ENCODE measurements at regions not wholly inside any gene's neighbourhood (a gene's known extent, or its start where the extent isn't known, plus 50 kb on each side); places are given as distances from the start of the nearest gene placed in this dataset.
A peak's percentile ranks its signal among the peaks of the same experiment; 100 is the strongest.

GRCh38 chr5:167608390-167609272, 682.8 kb upstream of the WWC1 start:
- no peak for TF ChIP-seq CTCF (IDR thresholded peaks at IDR 0.05; ENCODE audit: low read depth, low read length)
- Histone ChIP-seq H3K27ac (no peak overlapping the region), H3K36me3 (no peaks in the 10 kb centered on the region), H3K4me3 (no peak overlapping the region), H3K9me3 (ENCODE audit: low read depth) (no peaks in the 10 kb centered on the region), H3K27me3 (no peaks in the 10 kb centered on the region), H3K4me1 (ENCODE audit: low read depth) (no peaks in the 10 kb centered on the region)
- no peak for DNase-seq (ENCODE audit: low read depth in 1 of 2, low spot score in 1 of 2)

GRCh38 chr5:167614294-167615021, 677.0 kb upstream of the WWC1 start:
- Histone ChIP-seq H3K27me3 (no peaks in the 10 kb centered on the region), H3K9me3 (ENCODE audit: low read depth) (no peaks in the 10 kb centered on the region), H3K36me3 (no peaks in the 10 kb centered on the region), H3K4me1 (ENCODE audit: low read depth) (peaks cover 12% of the 10 kb centered on the region), H3K4me3 (no peak overlapping the region), H3K27ac (peak overlapping the region; percentile 49)
- DNase-seq (ENCODE audit: low read depth in 1 of 2, low spot score in 1 of 2) = peak; percentile 5 to 11
- TF ChIP-seq CTCF (IDR thresholded peaks at IDR 0.05; ENCODE audit: low read depth, low read length) = no peak

GRCh38 chr5:167616043-167616890, 675.2 kb upstream of the WWC1 start:
- Histone ChIP-seq H3K36me3 (no peaks in the 10 kb centered on the region), H3K4me1 (ENCODE audit: low read depth) (peaks cover 12% of the 10 kb centered on the region), H3K9me3 (ENCODE audit: low read depth) (no peaks in the 10 kb centered on the region), H3K4me3 (no peak overlapping the region), H3K27me3 (no peaks in the 10 kb centered on the region), H3K27ac (no peak overlapping the region)
- DNase-seq (ENCODE audit: low read depth in 1 of 2, low spot score in 1 of 2) = no peak
- no peak for TF ChIP-seq CTCF (IDR thresholded peaks at IDR 0.05; ENCODE audit: low read depth, low read length)

GRCh38 chr5:167623354-167623753, 668.1 kb upstream of the WWC1 start:
- Histone ChIP-seq H3K4me1 (ENCODE audit: low read depth) (no peaks in the 10 kb centered on the region), H3K9me3 (ENCODE audit: low read depth) (no peaks in the 10 kb centered on the region), H3K27me3 (no peaks in the 10 kb centered on the region), H3K27ac (no peak overlapping the region), H3K36me3 (no peaks in the 10 kb centered on the region), H3K4me3 (no peak overlapping the region)
- no peak for DNase-seq (ENCODE audit: low read depth in 1 of 2, low spot score in 1 of 2)
- TF ChIP-seq CTCF (IDR thresholded peaks at IDR 0.05; ENCODE audit: low read depth, low read length) = no peak

- no peak for TF ChIP-seq CTCF (IDR thresholded peaks at IDR 0.05; ENCODE audit: low read depth, low read length)
- Histone ChIP-seq H3K36me3 (no peaks in the 10 kb centered on the region), H3K4me1 (ENCODE audit: low read depth) (no peaks in the 10 kb centered on the region), H3K4me3 (no peak overlapping the region), H3K27ac (no peak overlapping the region), H3K9me3 (ENCODE audit: low read depth) (no peaks in the 10 kb centered on the region), H3K27me3 (no peaks in the 10 kb centered on the region)
- no peak for DNase-seq (ENCODE audit: low read depth in 1 of 2, low spot score in 1 of 2)
Measured at GRCh38 chr5:167624053-167624452, 667.4 kb upstream of the WWC1 start.

Data from cardiac muscle cell (in vitro differentiated cells and primary cell).